Left lung (tissue), 4 donors: ENCODE measurements at regions not wholly inside any gene's neighbourhood (a gene's known extent, or its start where the extent isn't known, plus 50 kb on each side); places are given as distances from the start of the nearest gene placed in this dataset.

Experiments used
- ATAC-seq: fragments of 200-7000 bp; cut with Tn5 transposase; one replicate; pipeline ENCODE4 v1.9.1; 2020; ENCODE audit warnings: moderate library complexity
- DNase-seq, 4 donors: peaks; one replicate each; pipeline ENCODE4 v3.0.0-alpha.2; 2013 to 2020
- H3K27ac ChIP-seq, 2 donors: fragments of 200-600 bp; sonication (generic) in 1 of 2; one replicate each; pipeline versions ENCODE4 v1.5.0 to v1.8.0; 2020 to 2021
- H3K27me3 ChIP-seq, 2 donors: fragments of 200-600 bp; sonication (generic) in 1 of 2; one replicate each; pipeline versions ENCODE4 v1.5.0 to v1.8.0; 2020 to 2021
- H3K36me3 ChIP-seq, 2 donors: fragments of 200-600 bp; sonication (generic) in 1 of 2; one replicate each; pipeline versions ENCODE4 v1.5.0 to v1.8.0; 2020 to 2021
- H3K4me1 ChIP-seq, 2 donors: fragments of 200-600 bp; one replicate each; pipeline ENCODE4 v1.8.0; 2021
- H3K4me3 ChIP-seq, 2 donors: fragments of 200-600 bp; sonication (generic) in 1 of 2; one replicate each; pipeline versions ENCODE4 v1.5.0 to v1.8.0; 2020 to 2021; ENCODE audit warnings: mild to moderate bottlenecking in 1 of 2
- H3K9me3 ChIP-seq, 2 donors: fragments of 200-600 bp; sonication (generic) in 1 of 2; one replicate each; pipeline versions ENCODE4 v1.5.0 to v1.8.0; 2020 to 2021
- CTCF ChIP-seq, 2 donors: fragments of 200-600 bp; sonication (generic) in 1 of 2; IDR thresholded peaks; one replicate each; pipeline versions ENCODE4 v1.5.0 to v1.8.0; 2021; ENCODE audit warnings: antibody characterized with exemption in 2 of 2
- intact Hi-C, 2 donors: fragments of 100-400 bp; cut with DNase I; formaldehyde crosslinking; loops; one replicate each; pipeline versions ENCODE4 v1.11.2 to v1.14.2; 2022
- donor health status: DM: no; HTN: yes; CAD: no.
- donor health status: DM: no; HTN: no; CAD: no.

- intact Hi-C loops = no loop called here
- no peaks in the 10 kb centered on the region for H3K36me3 ChIP-seq
- H3K27ac ChIP-seq = no peak overlapping the region
- no peak for ATAC-seq
- DNase-seq = no peak
- no peak overlapping the region for H3K4me3 ChIP-seq
- TF ChIP-seq CTCF (IDR thresholded peaks at IDR 0.05) = no peak
- H3K27me3 ChIP-seq = no peaks in the 10 kb centered on the region
- no peaks in the 10 kb centered on the region for H3K4me1 ChIP-seq
- H3K9me3 ChIP-seq = no peaks in the 10 kb centered on the region
These were observed 91.6 kb upstream of the FSTL4 start for GRCh38 chr5:133703935-133704334.

GRCh38 chr5:133702791-133703770 lies 90.7 kb upstream of the FSTL4 start:
- Histone ChIP-seq H3K4me1 (no peaks in the 10 kb centered on the region), H3K4me3 (no peak overlapping the region), H3K27me3 (no peaks in the 10 kb centered on the region), H3K36me3 (no peaks in the 10 kb centered on the region), H3K27ac (no peak overlapping the region), H3K9me3 (no peaks in the 10 kb centered on the region)
- no peak for DNase-seq
- intact Hi-C loops = no loop called here
- no peak for TF ChIP-seq CTCF (IDR thresholded peaks at IDR 0.05)
- ATAC-seq = no peak

GRCh38 chr5:133701871-133702270 lies 89.5 kb upstream of the FSTL4 start:
- Histone ChIP-seq H3K4me1 (no peaks in the 10 kb centered on the region), H3K9me3 (no peaks in the 10 kb centered on the region), H3K4me3 (no peak overlapping the region), H3K27me3 (no peaks in the 10 kb centered on the region), H3K36me3 (no peaks in the 10 kb centered on the region), H3K27ac (no peak overlapping the region)
- DNase-seq (no peak), ATAC-seq (no peak)
- TF ChIP-seq CTCF (IDR thresholded peaks at IDR 0.05) = no peak
- intact Hi-C loops = no loop called here

- no peak for TF ChIP-seq CTCF (IDR thresholded peaks at IDR 0.05)
- no peak for ATAC-seq
- H3K27me3 ChIP-seq = no peaks in the 10 kb centered on the region
- H3K4me1 ChIP-seq = no peaks in the 10 kb centered on the region
- intact Hi-C loops = no loop called here
- no peak overlapping the region for H3K27ac ChIP-seq
- no peaks in the 10 kb centered on the region for H3K9me3 ChIP-seq
- H3K36me3 ChIP-seq = no peaks in the 10 kb centered on the region
- H3K4me3 ChIP-seq = no peak overlapping the region
- DNase-seq = no peak
These were observed 87.9 kb upstream of the FSTL4 start for GRCh38 chr5:133700251-133700650.

GRCh38 chr5:133698646-133699526 lies 86.5 kb upstream of the FSTL4 start:
- Histone ChIP-seq H3K9me3 (no peaks in the 10 kb centered on the region), H3K27ac (no peak overlapping the region), H3K4me3 (no peak overlapping the region), H3K4me1 (no peaks in the 10 kb centered on the region), H3K36me3 (no peaks in the 10 kb centered on the region), H3K27me3 (no peaks in the 10 kb centered on the region)
- ATAC-seq (no peak), DNase-seq (no peak)
- intact Hi-C loops = no loop called here
- TF ChIP-seq CTCF (IDR thresholded peaks at IDR 0.05) = no peak
